ENCODE measurements at regions not wholly inside any gene's neighbourhood (a gene's known extent, or its start where the extent isn't known, plus 50 kb on each side); places are given as distances from the start of the nearest gene placed in this dataset.
"Not testable (repeated sequence)": the region's sequence is repeated elsewhere in the genome, so short reads cannot be mapped to it uniquely, and the experiment has no call there.

DNA sequence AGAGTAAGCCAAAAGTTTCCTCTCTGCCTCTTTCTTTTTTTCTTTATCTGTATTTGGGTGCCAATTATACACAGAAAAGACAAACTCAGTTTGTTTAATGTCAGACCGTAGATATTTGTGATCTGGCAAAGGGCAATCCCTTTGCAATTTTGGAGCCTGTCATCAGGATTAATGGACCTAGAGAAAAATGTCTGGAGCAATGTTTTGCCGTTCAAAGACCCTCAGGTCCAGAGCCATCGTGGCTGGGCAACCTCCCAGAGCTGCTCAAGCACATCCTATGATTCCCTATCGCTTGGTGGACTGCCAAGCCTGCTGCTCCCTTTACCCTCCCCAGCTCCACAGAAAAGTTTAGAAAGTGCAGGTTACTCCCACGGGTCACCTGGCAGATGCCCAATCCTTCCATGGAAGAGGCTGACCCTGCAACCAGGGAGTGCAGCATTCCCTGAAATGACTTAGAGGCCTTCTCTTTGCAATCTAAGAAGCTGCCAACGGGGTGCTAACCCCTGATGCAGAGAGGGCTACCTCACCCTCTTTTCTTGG lies 112.5 kb upstream of the NGF start:
- no peaks in the 10 kb centered on the region for H3K9me3 ChIP-seq (ENCODE audit: control insufficient read depth in 3 of 3, low read length in 3 of 3)
- no peak overlapping the region for H3K27ac ChIP-seq (ENCODE audit: low read depth, low read length)
- H3K36me3 ChIP-seq (ENCODE audit: control insufficient read depth in 3 of 3, insufficient read depth in 3 of 3, low read length in 3 of 3): no peaks in the 10 kb centered on the region

DNA sequence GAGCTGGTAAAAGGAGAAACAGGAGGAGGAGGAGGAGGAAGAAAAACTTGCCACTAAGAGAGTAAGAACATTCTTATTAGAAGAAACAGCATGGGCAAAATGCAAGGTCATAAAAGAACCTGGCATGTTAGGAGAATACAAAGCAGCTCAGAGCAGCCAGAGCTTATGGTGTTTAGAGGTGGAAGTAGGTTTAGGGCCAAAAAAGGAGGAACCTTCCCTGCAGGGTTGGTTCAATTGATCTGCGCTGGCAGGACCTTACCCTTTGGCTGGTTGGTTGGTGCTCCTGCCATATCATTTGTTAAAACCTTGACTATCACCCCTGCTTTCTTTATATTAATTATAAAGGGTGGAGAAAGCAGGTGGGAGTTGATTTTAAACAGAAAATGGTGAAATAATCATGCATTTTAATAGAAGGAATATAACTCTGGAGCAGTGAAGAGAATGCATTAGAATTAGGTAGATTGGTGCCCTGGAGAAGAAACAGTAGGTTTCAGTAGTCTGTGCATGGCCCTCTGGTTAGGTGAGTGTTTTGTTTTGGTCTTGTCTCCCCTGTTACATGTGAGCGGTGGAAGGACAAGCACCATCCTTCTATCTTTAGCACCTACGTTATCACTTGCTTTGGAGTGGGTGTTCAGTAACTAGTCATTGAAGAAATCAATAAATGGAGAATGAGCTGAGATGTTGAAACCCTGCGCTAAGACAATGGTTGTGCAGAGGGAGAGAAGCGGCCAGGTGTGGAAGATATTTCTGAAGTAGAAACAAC lies 110.4 kb upstream of the NGF start:
- Histone ChIP-seq H3K36me3 (ENCODE audit: control insufficient read depth in 3 of 3, insufficient read depth in 3 of 3, low read length in 3 of 3) (no peaks in the 10 kb centered on the region), H3K4me3 (ENCODE audit: low read length in 3 of 3) (no peak overlapping the region), H3K27me3 (ENCODE audit: control insufficient read depth in 3 of 3, insufficient read depth in 3 of 3, low read length in 3 of 3) (no peaks in the 10 kb centered on the region), H3K4me1 (ENCODE audit: control insufficient read depth in 3 of 3, insufficient read depth in 3 of 3, low read length in 3 of 3) (no peaks in the 10 kb centered on the region), H3K9me3 (ENCODE audit: control insufficient read depth in 3 of 3, low read length in 3 of 3) (no peaks in the 10 kb centered on the region), H3K27ac (ENCODE audit: low read depth, low read length) (no peak overlapping the region), H3K9ac (ENCODE audit: low read depth in 1 of 3, low read length in 3 of 3) (no peak overlapping the region)

More for the DNA sequence above, 112.5 kb upstream of the NGF start:
- Histone ChIP-seq H3K27me3 (ENCODE audit: control insufficient read depth in 3 of 3, insufficient read depth in 3 of 3, low read length in 3 of 3) (no peaks in the 10 kb centered on the region), H3K4me3 (ENCODE audit: low read length in 3 of 3) (no peak overlapping the region), H3K9ac (ENCODE audit: low read depth in 1 of 3, low read length in 3 of 3) (no peak overlapping the region), H3K4me1 (ENCODE audit: control insufficient read depth in 3 of 3, insufficient read depth in 3 of 3, low read length in 3 of 3) (no peaks in the 10 kb centered on the region)

DNA sequence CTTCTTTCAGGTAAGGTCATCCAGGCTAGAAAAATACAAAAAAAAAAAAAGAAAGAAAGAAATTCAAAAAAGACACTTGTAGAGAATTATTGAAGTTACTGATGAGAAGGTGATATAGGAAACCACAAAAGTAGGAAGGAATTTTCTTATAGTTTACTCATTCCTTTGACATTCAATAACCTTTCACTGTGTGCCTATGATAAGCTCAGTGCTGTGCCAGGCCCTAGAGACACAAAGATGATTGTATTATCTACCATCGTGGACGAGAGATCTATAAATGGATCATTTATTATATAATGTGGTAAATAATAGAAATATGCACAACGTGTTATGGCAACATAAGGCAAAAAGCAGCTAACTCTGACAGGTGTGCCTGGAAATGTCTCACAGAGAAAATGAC lies 109.6 kb upstream of the NGF start:
- no peak overlapping the region for H3K27ac ChIP-seq (ENCODE audit: low read depth, low read length)
- H3K4me1 ChIP-seq (ENCODE audit: control insufficient read depth in 3 of 3, insufficient read depth in 3 of 3, low read length in 3 of 3): no peaks in the 10 kb centered on the region
- H3K36me3 ChIP-seq (ENCODE audit: control insufficient read depth in 3 of 3, insufficient read depth in 3 of 3, low read length in 3 of 3): no peaks in the 10 kb centered on the region
- H3K9me3 ChIP-seq (ENCODE audit: control insufficient read depth in 3 of 3, low read length in 3 of 3): no peaks in the 10 kb centered on the region
- no peaks in the 10 kb centered on the region for H3K27me3 ChIP-seq (ENCODE audit: control insufficient read depth in 3 of 3, insufficient read depth in 3 of 3, low read length in 3 of 3)
- H3K4me3 ChIP-seq (ENCODE audit: low read length in 3 of 3): no peak overlapping the region
- no peak overlapping the region for H3K9ac ChIP-seq (ENCODE audit: low read depth in 1 of 3, low read length in 3 of 3)

DNA sequence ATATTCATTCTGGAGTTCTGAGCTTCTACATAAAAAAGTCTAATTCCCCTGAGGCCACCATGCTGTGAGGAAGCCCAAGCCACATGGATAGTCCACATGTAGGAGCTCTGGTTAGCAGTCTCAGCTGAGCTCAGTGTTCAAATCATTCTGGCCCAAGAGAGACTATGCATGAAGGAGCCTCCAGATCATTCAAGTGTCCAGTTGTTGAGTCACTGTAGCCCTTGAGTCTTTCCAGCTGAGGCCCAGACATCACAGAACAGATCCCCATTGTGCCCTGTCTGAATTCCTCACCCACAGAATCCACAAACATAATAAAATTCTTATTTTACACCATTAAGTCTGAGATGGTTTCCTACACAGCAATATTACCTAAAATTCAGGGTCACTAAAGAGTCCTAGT lies 107.0 kb upstream of the NGF start:
- no peaks in the 10 kb centered on the region for H3K4me1 ChIP-seq (ENCODE audit: control insufficient read depth in 3 of 3, insufficient read depth in 3 of 3, low read length in 3 of 3)
- no peak overlapping the region for H3K9ac ChIP-seq (ENCODE audit: low read depth in 1 of 3, low read length in 3 of 3)
- H3K9me3 ChIP-seq (ENCODE audit: control insufficient read depth in 3 of 3, low read length in 3 of 3): no peaks in the 10 kb centered on the region
- no peak overlapping the region for H3K27ac ChIP-seq (ENCODE audit: low read depth, low read length)
- no peaks in the 10 kb centered on the region for H3K27me3 ChIP-seq (ENCODE audit: control insufficient read depth in 3 of 3, insufficient read depth in 3 of 3, low read length in 3 of 3)
- no peak overlapping the region for H3K4me3 ChIP-seq (ENCODE audit: low read length in 3 of 3)
- no peaks in the 10 kb centered on the region for H3K36me3 ChIP-seq (ENCODE audit: control insufficient read depth in 3 of 3, insufficient read depth in 3 of 3, low read length in 3 of 3)

DNA sequence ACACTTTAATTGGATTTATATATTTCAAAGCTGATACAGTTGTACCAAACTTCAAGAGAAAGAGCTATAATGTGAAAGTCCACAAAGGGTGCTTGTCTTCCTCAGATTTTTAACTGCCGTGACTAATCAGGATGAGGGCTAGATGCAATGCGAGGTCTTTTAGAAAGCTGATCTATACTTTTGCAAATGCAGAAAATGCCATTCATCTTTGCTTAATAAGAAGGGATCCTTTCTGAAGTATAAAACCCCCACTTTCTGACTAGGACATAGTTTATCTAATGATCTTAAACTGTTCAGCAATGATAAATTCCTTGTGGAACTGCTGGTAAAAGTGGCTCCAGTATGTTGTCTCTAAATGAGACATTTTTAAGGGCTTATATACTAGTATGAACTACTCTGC lies 102.7 kb upstream of the NGF start:
- no peaks in the 10 kb centered on the region for H3K9me3 ChIP-seq (ENCODE audit: control insufficient read depth in 3 of 3, low read length in 3 of 3)
- no peaks in the 10 kb centered on the region for H3K4me1 ChIP-seq (ENCODE audit: control insufficient read depth in 3 of 3, insufficient read depth in 3 of 3, low read length in 3 of 3)
- H3K27ac ChIP-seq (ENCODE audit: low read depth, low read length): no peak overlapping the region
- no peak overlapping the region for H3K9ac ChIP-seq (ENCODE audit: low read depth in 1 of 3, low read length in 3 of 3)
- H3K4me3 ChIP-seq (ENCODE audit: low read length in 3 of 3): no peak overlapping the region
- H3K36me3 ChIP-seq (ENCODE audit: control insufficient read depth in 3 of 3, insufficient read depth in 3 of 3, low read length in 3 of 3): no peaks in the 10 kb centered on the region
- no peaks in the 10 kb centered on the region for H3K27me3 ChIP-seq (ENCODE audit: control insufficient read depth in 3 of 3, insufficient read depth in 3 of 3, low read length in 3 of 3)

DNA sequence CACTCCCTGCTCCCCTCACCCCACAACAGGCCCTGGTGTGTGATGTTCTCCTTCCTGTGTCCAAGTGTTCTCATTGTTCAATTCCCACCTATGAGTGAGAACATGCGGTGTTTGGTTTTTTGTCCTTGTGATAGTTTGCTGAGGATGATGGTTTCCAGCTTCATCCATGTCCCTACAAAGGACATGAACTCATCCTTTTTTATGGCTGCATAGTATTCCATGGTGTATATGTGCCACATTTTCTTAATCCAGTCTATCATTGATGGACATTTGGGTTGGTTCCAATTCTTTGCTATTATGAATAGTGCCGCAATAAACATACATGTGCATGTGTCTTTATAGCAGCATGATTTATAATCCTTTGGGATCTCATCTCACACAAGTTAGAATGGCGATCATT lies 101.5 kb upstream of the NGF start:
- H3K4me1 ChIP-seq (ENCODE audit: control insufficient read depth in 3 of 3, insufficient read depth in 3 of 3, low read length in 3 of 3); H3K27me3 ChIP-seq (ENCODE audit: control insufficient read depth in 3 of 3, insufficient read depth in 3 of 3, low read length in 3 of 3); H3K9ac ChIP-seq (ENCODE audit: low read depth in 1 of 3, low read length in 3 of 3); H3K9me3 ChIP-seq (ENCODE audit: control insufficient read depth in 3 of 3, low read length in 3 of 3); H3K27ac ChIP-seq (ENCODE audit: low read depth, low read length); H3K4me3 ChIP-seq (ENCODE audit: low read length in 3 of 3); H3K36me3 ChIP-seq (ENCODE audit: control insufficient read depth in 3 of 3, insufficient read depth in 3 of 3, low read length in 3 of 3): not testable (repeated sequence)

DNA sequence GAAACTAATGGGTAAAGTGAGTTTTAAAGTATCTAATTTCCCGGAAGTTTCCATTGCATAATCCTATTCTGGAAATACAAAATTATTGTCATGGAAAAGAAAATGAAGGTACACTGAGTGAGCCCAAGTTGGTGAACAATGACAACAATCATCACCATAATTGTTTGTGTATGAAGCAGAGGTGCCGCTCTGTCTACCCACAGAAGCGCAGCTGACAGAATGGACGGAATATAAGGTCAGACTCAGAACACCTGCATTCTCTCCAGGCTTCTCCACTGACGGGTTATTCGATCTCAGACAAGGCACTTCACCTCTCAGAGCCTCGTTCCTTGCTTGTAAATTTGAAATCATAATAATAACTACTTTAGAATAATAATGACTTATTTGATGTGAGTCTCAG lies 99.1 kb upstream of the NGF start:
- Histone ChIP-seq H3K9ac (ENCODE audit: low read depth in 1 of 3, low read length in 3 of 3) (no peak overlapping the region), H3K9me3 (ENCODE audit: control insufficient read depth in 3 of 3, low read length in 3 of 3) (no peaks in the 10 kb centered on the region), H3K27me3 (ENCODE audit: control insufficient read depth in 3 of 3, insufficient read depth in 3 of 3, low read length in 3 of 3) (no peaks in the 10 kb centered on the region), H3K27ac (ENCODE audit: low read depth, low read length) (no peak overlapping the region), H3K36me3 (ENCODE audit: control insufficient read depth in 3 of 3, insufficient read depth in 3 of 3, low read length in 3 of 3) (no peaks in the 10 kb centered on the region), H3K4me1 (ENCODE audit: control insufficient read depth in 3 of 3, insufficient read depth in 3 of 3, low read length in 3 of 3) (peaks cover 0 to 5% (median 0%) of the 10 kb centered on the region in 3 donors), H3K4me3 (ENCODE audit: low read length in 3 of 3) (no peak overlapping the region)

DNA sequence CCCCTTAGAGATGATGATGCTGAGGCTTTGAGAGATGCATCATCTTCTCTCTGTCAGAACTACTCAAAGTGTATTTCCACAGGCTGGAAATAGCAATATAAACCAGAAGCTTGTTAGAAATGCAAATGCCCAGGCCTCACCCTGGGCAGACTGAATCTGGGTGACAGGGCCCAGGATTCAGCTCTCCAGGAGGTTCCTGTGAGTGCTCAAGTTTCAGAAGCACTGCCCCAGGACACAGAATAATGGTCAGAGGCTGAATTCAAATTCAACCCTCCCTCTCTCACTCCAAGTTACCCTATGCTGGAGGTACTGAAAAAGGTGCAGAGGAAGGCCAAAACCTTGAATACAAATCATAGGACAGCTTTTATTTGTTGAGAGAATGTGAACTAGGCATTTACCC lies 98.5 kb upstream of the NGF start:
- H3K9me3 ChIP-seq (ENCODE audit: control insufficient read depth in 3 of 3, low read length in 3 of 3): no peaks in the 10 kb centered on the region
- no peak overlapping the region for H3K9ac ChIP-seq (ENCODE audit: low read depth in 1 of 3, low read length in 3 of 3)
- no peak overlapping the region for H3K4me3 ChIP-seq (ENCODE audit: low read length in 3 of 3)
- no peaks in the 10 kb centered on the region for H3K27me3 ChIP-seq (ENCODE audit: control insufficient read depth in 3 of 3, insufficient read depth in 3 of 3, low read length in 3 of 3)
- no peak overlapping the region for H3K27ac ChIP-seq (ENCODE audit: low read depth, low read length)
- H3K36me3 ChIP-seq (ENCODE audit: control insufficient read depth in 3 of 3, insufficient read depth in 3 of 3, low read length in 3 of 3): no peaks in the 10 kb centered on the region
- H3K4me1 ChIP-seq (ENCODE audit: control insufficient read depth in 3 of 3, insufficient read depth in 3 of 3, low read length in 3 of 3): peaks cover 0 to 5% (median 0%) of the 10 kb centered on the region in 3 donors

DNA sequence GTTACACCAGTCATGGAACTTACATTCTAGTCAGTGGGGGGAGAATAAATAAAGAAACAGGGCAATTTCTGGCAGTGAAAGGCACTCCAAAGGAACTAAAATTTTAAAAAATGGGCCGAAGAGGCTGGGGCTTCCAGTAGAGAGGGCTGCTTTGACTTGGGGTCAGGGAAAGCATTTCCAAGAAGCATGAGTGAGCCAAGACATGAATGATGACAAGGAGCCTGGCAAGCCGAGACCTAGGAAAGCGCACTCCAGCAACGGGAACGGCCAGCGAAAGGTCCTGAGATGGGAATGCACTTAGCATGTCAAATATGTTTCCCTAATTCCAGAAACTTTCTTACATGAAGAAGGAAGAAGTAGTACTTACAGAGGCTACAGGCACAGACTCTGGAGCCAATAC lies 95.4 kb upstream of the NGF start:
- no peak overlapping the region for H3K9ac ChIP-seq (ENCODE audit: low read depth in 1 of 3, low read length in 3 of 3)
- no peaks in the 10 kb centered on the region for H3K27me3 ChIP-seq (ENCODE audit: control insufficient read depth in 3 of 3, insufficient read depth in 3 of 3, low read length in 3 of 3)
- H3K4me1 ChIP-seq (ENCODE audit: control insufficient read depth in 3 of 3, insufficient read depth in 3 of 3, low read length in 3 of 3): peaks cover 0 to 5% (median 0%) of the 10 kb centered on the region in 3 donors
- no peak overlapping the region for H3K4me3 ChIP-seq (ENCODE audit: low read length in 3 of 3)
- no peaks in the 10 kb centered on the region for H3K36me3 ChIP-seq (ENCODE audit: control insufficient read depth in 3 of 3, insufficient read depth in 3 of 3, low read length in 3 of 3)
- no peaks in the 10 kb centered on the region for H3K9me3 ChIP-seq (ENCODE audit: control insufficient read depth in 3 of 3, low read length in 3 of 3)
- H3K27ac ChIP-seq (ENCODE audit: low read depth, low read length): no peak overlapping the region

DNA sequence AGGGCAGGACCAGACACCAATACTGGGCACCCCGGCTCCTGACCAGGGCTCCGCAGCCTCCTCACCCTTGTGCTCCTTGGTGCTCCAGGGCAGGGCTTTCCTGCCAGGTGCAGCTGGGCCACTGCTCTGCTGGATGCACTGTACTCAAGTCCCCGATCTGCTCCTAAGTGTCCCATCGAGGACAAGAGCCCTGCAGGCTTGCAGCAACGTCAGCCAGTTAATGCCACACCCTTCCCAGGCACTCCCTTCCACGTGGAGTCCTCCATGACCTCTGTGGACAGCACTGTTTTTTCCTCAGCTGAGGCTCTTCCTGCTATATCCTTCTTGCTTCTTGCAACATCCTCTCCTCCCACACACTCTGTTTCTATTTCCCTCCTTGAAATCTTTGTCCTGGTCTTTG lies 94.0 kb upstream of the NGF start:
- Histone ChIP-seq H3K9ac (ENCODE audit: low read depth in 1 of 3, low read length in 3 of 3) (no peak overlapping the region), H3K27ac (ENCODE audit: low read depth, low read length) (no peak overlapping the region), H3K9me3 (ENCODE audit: control insufficient read depth in 3 of 3, low read length in 3 of 3) (no peaks in the 10 kb centered on the region), H3K4me3 (ENCODE audit: low read length in 3 of 3) (no peak overlapping the region), H3K36me3 (ENCODE audit: control insufficient read depth in 3 of 3, insufficient read depth in 3 of 3, low read length in 3 of 3) (no peaks in the 10 kb centered on the region), H3K27me3 (ENCODE audit: control insufficient read depth in 3 of 3, insufficient read depth in 3 of 3, low read length in 3 of 3) (no peaks in the 10 kb centered on the region), H3K4me1 (ENCODE audit: control insufficient read depth in 3 of 3, insufficient read depth in 3 of 3, low read length in 3 of 3) (peaks cover 0 to 5% (median 0%) of the 10 kb centered on the region in 3 donors)
